ENCODE measurements at regions not wholly inside any gene's neighbourhood (a gene's known extent, or its start where the extent isn't known, plus 50 kb on each side); places are given as distances from the start of the nearest gene placed in this dataset.
A peak's percentile ranks its signal among the peaks of the same experiment; 100 is the strongest.
"Not testable (repeated sequence)": the region's sequence is repeated elsewhere in the genome, so short reads cannot be mapped to it uniquely, and the experiment has no call there.

GRCh38 chr6:15892369-15892768 lies 229.5 kb upstream of the DTNBP1 start:
- Mint-ChIP-seq H3K36me3 (ENCODE audit: low read depth) (no peaks in the 10 kb centered on the region), H3K27me3 (no peaks in the 10 kb centered on the region), H3K4me3 (no peak overlapping the region), H3K9me3 (no peaks in the 10 kb centered on the region), H3K27ac (no peak overlapping the region), H3K4me1 (ENCODE audit: low read depth) (peaks cover 45% of the 10 kb centered on the region)
- intact Hi-C loops (cut with micrococcal nuclease): no loop called here

- no peak overlapping the region for H3K4me3 Mint-ChIP-seq
- no peaks in the 10 kb centered on the region for H3K27me3 Mint-ChIP-seq
- peak overlapping the region; percentile 84 for H3K27ac Mint-ChIP-seq
- peaks cover 51% of the 10 kb centered on the region for H3K4me1 Mint-ChIP-seq (ENCODE audit: low read depth)
- no peaks in the 10 kb centered on the region for H3K36me3 Mint-ChIP-seq (ENCODE audit: low read depth)
- intact Hi-C loops (cut with micrococcal nuclease): no loop called here
- no peaks in the 10 kb centered on the region for H3K9me3 Mint-ChIP-seq
Measured at GRCh38 chr6:15888798-15889772, 226.3 kb upstream of the DTNBP1 start.

GRCh38 chr6:15887491-15888461 lies 224.9 kb upstream of the DTNBP1 start:
- no peaks in the 10 kb centered on the region for H3K9me3 Mint-ChIP-seq
- peaks cover 56% of the 10 kb centered on the region for H3K4me1 Mint-ChIP-seq (ENCODE audit: low read depth)
- H3K27me3 Mint-ChIP-seq: no peaks in the 10 kb centered on the region
- H3K36me3 Mint-ChIP-seq (ENCODE audit: low read depth): no peaks in the 10 kb centered on the region
- peak overlapping the region; percentile 84 for H3K27ac Mint-ChIP-seq
- intact Hi-C loops (cut with micrococcal nuclease): no loop called here
- peak overlapping the region; percentile 23 for H3K4me3 Mint-ChIP-seq

GRCh38 chr6:15885624-15886023 lies 222.8 kb upstream of the DTNBP1 start:
- H3K27ac Mint-ChIP-seq: peak overlapping the region; percentile 25
- no peak overlapping the region for H3K4me3 Mint-ChIP-seq
- intact Hi-C loops (cut with micrococcal nuclease): no loop called here

DNA sequence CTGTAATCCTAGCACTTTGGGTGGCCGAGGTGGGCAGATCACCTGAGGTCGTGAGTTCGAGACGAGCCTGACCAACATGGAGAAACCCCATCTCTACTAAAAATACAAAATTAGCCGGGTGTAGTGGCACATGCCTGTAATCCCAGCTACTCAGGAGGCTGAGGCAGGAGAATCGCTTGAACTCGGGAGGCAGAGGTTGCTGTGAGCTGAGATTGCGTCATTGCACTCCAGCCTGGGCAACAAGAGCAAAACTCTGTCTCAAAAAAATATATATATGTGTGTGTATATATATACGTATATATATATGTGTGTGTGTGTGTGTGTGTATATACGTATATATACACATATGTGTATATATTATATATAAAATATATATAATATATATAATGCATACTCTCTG lies 220.8 kb upstream of the DTNBP1 start:
- H3K9me3 Mint-ChIP-seq; H3K36me3 Mint-ChIP-seq (ENCODE audit: low read depth); H3K27me3 Mint-ChIP-seq; intact Hi-C loops (cut with micrococcal nuclease); H3K4me3 Mint-ChIP-seq: not testable (repeated sequence)
- Mint-ChIP-seq H3K4me1 (ENCODE audit: low read depth) (peaks cover 77% of the 10 kb centered on the region), H3K27ac (peak overlapping the region; percentile 42)

More at GRCh38 chr6:15885624-15886023, 222.8 kb upstream of the DTNBP1 start:
- Mint-ChIP-seq H3K4me1 (ENCODE audit: low read depth) (peaks cover 71% of the 10 kb centered on the region), H3K9me3 (no peaks in the 10 kb centered on the region), H3K27me3 (no peaks in the 10 kb centered on the region), H3K36me3 (ENCODE audit: low read depth) (no peaks in the 10 kb centered on the region)

DNA sequence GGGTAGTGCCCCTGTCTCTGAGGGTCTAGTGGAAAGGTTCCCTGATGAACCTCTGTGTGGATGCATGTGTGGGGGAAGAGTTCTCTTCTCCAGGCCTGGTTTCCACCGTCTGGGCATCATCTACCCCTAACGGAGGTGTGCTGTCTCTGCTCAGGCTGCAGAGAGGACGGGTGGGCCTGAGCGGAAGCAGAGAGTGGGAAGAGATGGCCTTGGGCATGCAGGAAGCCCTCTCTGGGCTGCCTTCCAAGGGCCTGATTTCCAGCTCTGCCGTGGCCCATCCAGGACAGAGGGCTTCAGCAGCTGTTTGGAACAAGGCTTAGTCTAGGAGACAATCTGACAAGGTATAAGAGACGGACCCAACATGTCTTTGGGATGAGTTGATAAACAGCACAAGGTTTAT lies 220.1 kb upstream of the DTNBP1 start:
- Mint-ChIP-seq H3K36me3 (ENCODE audit: low read depth) (no peaks in the 10 kb centered on the region), H3K9me3 (no peaks in the 10 kb centered on the region), H3K27me3 (no peaks in the 10 kb centered on the region), H3K27ac (peak overlapping the region; percentile 56), H3K4me1 (ENCODE audit: low read depth) (peaks cover 75% of the 10 kb centered on the region), H3K4me3 (no peak overlapping the region)
- intact Hi-C loops (cut with micrococcal nuclease): no loop called here

DNA sequence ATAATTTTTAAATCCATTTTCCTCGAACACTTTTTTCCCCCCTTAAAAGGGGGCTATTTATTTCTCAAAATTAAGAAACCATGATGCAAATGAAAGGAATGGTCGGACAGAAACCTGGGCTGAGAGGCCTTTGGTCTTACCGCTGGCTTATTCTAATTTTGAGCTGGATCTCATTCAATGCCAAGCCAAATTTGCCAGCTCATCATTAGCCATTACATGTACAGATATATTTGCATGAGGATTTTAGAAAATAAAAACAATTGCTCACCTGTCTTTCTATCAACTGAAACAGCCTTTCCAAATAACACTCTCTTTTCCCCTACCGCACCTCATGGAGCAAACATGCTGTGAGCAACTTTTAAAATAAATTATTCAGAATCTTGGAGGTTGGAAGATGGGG lies 219.5 kb upstream of the DTNBP1 start:
- peaks cover 75% of the 10 kb centered on the region for H3K4me1 Mint-ChIP-seq (ENCODE audit: low read depth)
- no peak overlapping the region for H3K4me3 Mint-ChIP-seq
- H3K36me3 Mint-ChIP-seq (ENCODE audit: low read depth): no peaks in the 10 kb centered on the region
- intact Hi-C loops (cut with micrococcal nuclease): no loop called here
- no peaks in the 10 kb centered on the region for H3K9me3 Mint-ChIP-seq
- peak overlapping the region; percentile 56 for H3K27ac Mint-ChIP-seq
- H3K27me3 Mint-ChIP-seq: no peaks in the 10 kb centered on the region

GRCh38 chr6:15881150-15881549 lies 218.3 kb upstream of the DTNBP1 start:
- no peak overlapping the region for H3K4me3 Mint-ChIP-seq
- H3K27me3 Mint-ChIP-seq: no peaks in the 10 kb centered on the region
- no peaks in the 10 kb centered on the region for H3K36me3 Mint-ChIP-seq (ENCODE audit: low read depth)
- H3K4me1 Mint-ChIP-seq (ENCODE audit: low read depth): peaks cover 75% of the 10 kb centered on the region
- intact Hi-C loops (cut with micrococcal nuclease): loop anchor here (1.0 kb wide), 1 partner anchor 20 kb away; no protein-coding TSS in a partner anchor
- H3K9me3 Mint-ChIP-seq: no peaks in the 10 kb centered on the region
- H3K27ac Mint-ChIP-seq: peak overlapping the region; percentile 91

- Mint-ChIP-seq H3K9me3 (no peaks in the 10 kb centered on the region), H3K4me1 (ENCODE audit: low read depth) (peaks cover 73% of the 10 kb centered on the region), H3K36me3 (ENCODE audit: low read depth) (no peaks in the 10 kb centered on the region), H3K4me3 (no peak overlapping the region), H3K27ac (peak overlapping the region; percentile 91), H3K27me3 (no peaks in the 10 kb centered on the region)
- intact Hi-C loops (cut with micrococcal nuclease): no loop called here
Measured at GRCh38 chr6:15880262-15880973, 217.6 kb upstream of the DTNBP1 start.

DNA sequence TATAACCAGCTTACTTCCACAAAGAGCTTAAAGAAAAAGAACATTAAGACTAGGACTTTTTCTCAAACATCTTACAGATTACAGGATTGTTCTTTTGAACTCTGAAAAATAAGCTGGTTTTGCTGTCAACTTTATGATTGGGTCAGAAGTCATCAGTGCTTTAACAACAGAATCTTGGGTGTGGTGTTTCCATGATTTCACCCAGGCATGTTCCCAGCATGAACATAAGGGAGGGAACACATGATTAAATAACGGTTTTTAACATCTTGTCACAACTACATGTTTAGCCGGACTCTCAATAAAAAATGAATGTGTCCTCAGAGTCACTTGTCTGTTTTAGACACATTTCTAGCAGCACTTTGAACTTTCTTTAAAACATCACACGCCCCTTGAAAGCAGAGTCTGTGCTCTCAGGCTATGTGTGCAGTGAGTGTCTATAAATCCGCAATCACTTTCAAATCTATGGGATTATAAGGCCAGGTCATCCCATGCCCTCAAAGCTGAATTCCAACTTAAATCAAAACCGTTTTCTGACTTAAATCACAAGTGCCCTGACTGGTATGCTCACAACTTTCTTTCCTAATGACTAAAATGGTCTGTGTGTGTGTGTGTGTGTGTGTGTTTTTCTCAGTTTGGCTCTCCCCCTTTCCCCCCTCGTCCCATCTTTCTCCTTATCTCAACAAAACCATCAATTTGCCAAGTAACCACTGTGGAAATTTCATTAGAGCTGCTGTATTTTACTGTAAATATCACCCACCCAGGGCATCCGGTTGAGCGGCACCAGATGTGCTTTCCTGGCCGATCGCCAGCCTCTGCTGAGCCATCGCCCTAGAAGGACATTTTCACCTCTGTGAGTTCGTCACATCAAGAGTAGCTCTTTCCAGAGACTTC lies 216.8 kb upstream of the DTNBP1 start:
- Mint-ChIP-seq H3K27me3 (no peaks in the 10 kb centered on the region), H3K27ac (peak overlapping the region; percentile 91), H3K4me3 (no peak overlapping the region), H3K36me3 (ENCODE audit: low read depth) (no peaks in the 10 kb centered on the region), H3K9me3 (no peaks in the 10 kb centered on the region), H3K4me1 (ENCODE audit: low read depth) (peaks cover 66% of the 10 kb centered on the region)
- intact Hi-C loops (cut with micrococcal nuclease): loop anchor here (5.0 kb wide), 1 partner anchor 248 kb away; the partner anchor contains the start of gene MYLIP

- H3K27ac Mint-ChIP-seq: peak overlapping the region; percentile 62
- no peaks in the 10 kb centered on the region for H3K27me3 Mint-ChIP-seq
- no peaks in the 10 kb centered on the region for H3K9me3 Mint-ChIP-seq
- H3K4me1 Mint-ChIP-seq (ENCODE audit: low read depth): peaks cover 60% of the 10 kb centered on the region
- intact Hi-C loops (cut with micrococcal nuclease): loop anchor here (5.0 kb wide), 1 partner anchor 250 kb away; the partner anchor contains the start of gene MYLIP
- no peaks in the 10 kb centered on the region for H3K36me3 Mint-ChIP-seq (ENCODE audit: low read depth)
- no peak overlapping the region for H3K4me3 Mint-ChIP-seq
Measured at GRCh38 chr6:15877231-15877630, 214.4 kb upstream of the DTNBP1 start.

DNA sequence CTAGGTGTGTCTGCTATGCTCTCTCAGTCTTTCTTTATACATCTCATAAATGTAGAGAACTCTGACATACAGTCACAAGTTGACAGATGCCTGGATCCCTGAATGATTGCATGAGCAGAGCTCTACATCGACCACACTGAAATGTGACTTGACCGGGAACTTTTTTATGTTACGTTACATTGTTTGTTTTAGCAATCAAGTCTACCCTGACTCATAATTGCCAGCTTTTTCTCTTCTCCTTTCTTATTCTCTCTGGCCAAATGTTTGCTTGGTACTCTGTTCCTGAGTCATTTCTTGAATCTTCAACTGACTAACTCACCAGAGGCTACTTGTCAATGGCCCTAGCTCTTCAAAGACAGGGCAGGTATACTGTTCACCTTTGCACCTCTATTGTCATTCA lies 213.6 kb upstream of the DTNBP1 start:
- Mint-ChIP-seq H3K27ac (peak overlapping the region; percentile 62), H3K36me3 (ENCODE audit: low read depth) (no peaks in the 10 kb centered on the region), H3K4me3 (no peak overlapping the region), H3K9me3 (no peaks in the 10 kb centered on the region), H3K27me3 (no peaks in the 10 kb centered on the region), H3K4me1 (ENCODE audit: low read depth) (peaks cover 64% of the 10 kb centered on the region)
- intact Hi-C loops (cut with micrococcal nuclease): loop anchor here (5.0 kb wide), 1 partner anchor 251 kb away; the partner anchor contains the start of gene MYLIP

Measured in dendritic cell treated with granulocyte-macrophage colony-stimulating factor and Interleukin-4, amounts not matched to agents 40 ng/mL and 50 ng/mL, for 4 days (primary cell).